ENCODE measurements at regions not wholly inside any gene's neighbourhood (a gene's known extent, or its start where the extent isn't known, plus 50 kb on each side); places are given as distances from the start of the nearest gene placed in this dataset.

- Mint-ChIP-seq H3K27ac (no peak overlapping the region), H3K4me3 (no peak overlapping the region), H3K9me3 (peaks cover 6% of the 10 kb centered on the region), H3K4me1 (no peaks in the 10 kb centered on the region), H3K36me3 (ENCODE audit: low read depth) (no peaks in the 10 kb centered on the region), H3K27me3 (ENCODE audit: low read depth) (peaks cover 8% of the 10 kb centered on the region)
- TF ChIP-seq CTCF (IDR thresholded peaks at IDR 0.05; ENCODE audit: unreplicated experiment in 3 of 3): peak; percentile 13 to 19 (median 17)
Observed at GRCh38 chr5:124410539-124411488, 335.6 kb downstream of the ZNF608 start.

- Mint-ChIP-seq H3K4me1 (no peaks in the 10 kb centered on the region), H3K4me3 (no peak overlapping the region), H3K36me3 (ENCODE audit: low read depth) (no peaks in the 10 kb centered on the region), H3K27me3 (ENCODE audit: low read depth) (peaks cover 5% of the 10 kb centered on the region), H3K27ac (peak overlapping the region in 2 of 3 experiments; percentile 17 to 49), H3K9me3 (peaks cover 3% of the 10 kb centered on the region)
- TF ChIP-seq CTCF (IDR thresholded peaks at IDR 0.05; ENCODE audit: unreplicated experiment in 3 of 3): no peak
Observed at GRCh38 chr5:124408738-124409453, 337.5 kb downstream of the ZNF608 start.

- H3K27ac Mint-ChIP-seq: no peak overlapping the region
- no peaks in the 10 kb centered on the region for H3K4me1 Mint-ChIP-seq
- peaks cover 2% of the 10 kb centered on the region for H3K9me3 Mint-ChIP-seq
- H3K4me3 Mint-ChIP-seq: no peak overlapping the region
- no peaks in the 10 kb centered on the region for H3K36me3 Mint-ChIP-seq (ENCODE audit: low read depth)
- H3K27me3 Mint-ChIP-seq (ENCODE audit: low read depth): peaks cover 4% of the 10 kb centered on the region
- TF ChIP-seq CTCF (IDR thresholded peaks at IDR 0.05; ENCODE audit: unreplicated experiment in 3 of 3): no peak
Observed at GRCh38 chr5:124404796-124405195, 341.6 kb downstream of the ZNF608 start.

GRCh38 chr5:124403281-124403680 is 343.2 kb downstream of the ZNF608 start:
- H3K27ac Mint-ChIP-seq: no peak overlapping the region
- H3K4me1 Mint-ChIP-seq: peaks cover 8% of the 10 kb centered on the region
- no peak for TF ChIP-seq CTCF (IDR thresholded peaks at IDR 0.05; ENCODE audit: unreplicated experiment in 3 of 3)
- no peaks in the 10 kb centered on the region for H3K36me3 Mint-ChIP-seq (ENCODE audit: low read depth)
- peaks cover 2% of the 10 kb centered on the region for H3K9me3 Mint-ChIP-seq
- H3K27me3 Mint-ChIP-seq (ENCODE audit: low read depth): peaks cover 8% of the 10 kb centered on the region
- no peak overlapping the region for H3K4me3 Mint-ChIP-seq

- H3K27me3 Mint-ChIP-seq (ENCODE audit: low read depth): peaks cover 8% of the 10 kb centered on the region
- no peak overlapping the region for H3K27ac Mint-ChIP-seq
- H3K4me3 Mint-ChIP-seq: no peak overlapping the region
- TF ChIP-seq CTCF (IDR thresholded peaks at IDR 0.05; ENCODE audit: unreplicated experiment in 3 of 3): no peak
- H3K9me3 Mint-ChIP-seq: peaks cover 2% of the 10 kb centered on the region
- no peaks in the 10 kb centered on the region for H3K36me3 Mint-ChIP-seq (ENCODE audit: low read depth)
- H3K4me1 Mint-ChIP-seq: peaks cover 14% of the 10 kb centered on the region
Observed at GRCh38 chr5:124402144-124402581, 344.3 kb downstream of the ZNF608 start.

All from nephron (organoid).